ENCODE measurements at regions not wholly inside any gene's neighbourhood (a gene's known extent, or its start where the extent isn't known, plus 50 kb on each side); places are given as distances from the start of the nearest gene placed in this dataset.

- TF ChIP-seq CTCF (conservative IDR thresholded peaks at IDR 0.05; ENCODE audit: low read length) (no peak), EZH2phosphoT487 (IDR thresholded peaks at IDR 0.05; ENCODE audit: borderline replicate concordance) (no peak)
Measured at GRCh38 chr6:166684866-166685265, 57.8 kb upstream of the RPS6KA2 start.

All from Loucy (cell line).